COLO668 (cell line): ENCODE measurements at regions not wholly inside any gene's neighbourhood (a gene's known extent, or its start where the extent isn't known, plus 50 kb on each side); places are given as distances from the start of the nearest gene placed in this dataset.
"Not testable (repeated sequence)": the region's sequence is repeated elsewhere in the genome, so short reads cannot be mapped to it uniquely, and the experiment has no call there.

Source experiments
- DNase-seq: peaks from one replicate; lab custom pipeline; 2025; ENCODE audit not compliant: unreplicated experiment; lab: John Stamatoyannopoulos, UW

DNA sequence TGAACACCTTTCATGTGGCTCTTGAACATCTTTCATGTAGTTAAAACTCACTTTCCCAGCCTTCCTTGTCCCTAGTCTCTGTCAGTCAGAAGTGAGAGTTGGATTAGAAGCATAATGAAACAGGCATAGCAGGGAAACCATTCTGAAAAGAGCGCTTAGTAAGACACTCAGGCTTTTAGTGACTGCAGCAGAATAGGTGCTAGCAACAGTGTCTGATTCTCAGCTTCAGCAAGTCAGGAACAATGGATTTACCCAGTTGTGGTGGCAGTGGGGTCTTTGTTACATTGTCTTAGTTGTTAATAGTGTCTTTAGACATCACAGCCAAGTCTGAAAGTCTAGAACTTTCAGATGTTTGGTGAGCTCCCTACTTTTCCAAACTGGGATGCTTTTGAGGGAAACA is 177.1 kb upstream of the PCDH7 start:
- DNase-seq: no peak

DNA sequence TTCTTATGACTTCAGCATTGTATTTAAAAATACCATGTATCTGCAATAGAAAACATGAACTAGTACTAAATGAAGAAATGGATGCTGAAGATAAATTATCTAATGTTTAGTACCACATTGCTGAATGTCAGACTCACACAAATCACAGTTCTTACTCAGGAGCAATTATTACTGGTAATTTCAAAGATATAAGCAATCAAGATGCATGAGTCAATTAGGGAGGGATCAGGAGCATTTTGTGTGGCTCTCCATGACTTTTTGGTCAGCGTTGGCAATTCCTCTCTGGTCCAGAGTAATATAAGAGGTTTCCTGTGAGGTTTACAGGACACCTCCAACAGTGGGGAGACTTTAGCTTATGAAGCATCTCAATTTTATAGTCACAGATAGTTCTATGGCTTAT is 167.0 kb upstream of the PCDH7 start:
- DNase-seq: no peak

DNA sequence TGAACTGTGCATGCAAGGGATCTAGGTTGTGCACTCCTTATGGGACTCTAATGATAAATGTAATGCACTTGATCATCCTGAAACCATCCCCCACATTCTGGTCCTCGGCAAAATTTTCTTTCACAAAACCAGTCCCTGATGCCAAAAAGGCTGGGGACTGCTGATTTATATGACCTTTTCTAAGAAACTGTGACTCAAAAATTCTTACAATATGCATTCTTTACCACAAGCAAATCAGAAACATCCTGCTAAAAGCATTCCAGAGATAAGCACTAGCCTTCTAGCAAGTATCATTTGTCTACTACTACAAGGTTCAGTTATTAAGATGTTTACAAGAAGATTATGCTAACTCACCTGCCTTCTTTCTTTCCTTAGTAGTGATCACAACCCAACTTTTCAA is 166.5 kb upstream of the PCDH7 start:
- DNase-seq: no peak

DNA sequence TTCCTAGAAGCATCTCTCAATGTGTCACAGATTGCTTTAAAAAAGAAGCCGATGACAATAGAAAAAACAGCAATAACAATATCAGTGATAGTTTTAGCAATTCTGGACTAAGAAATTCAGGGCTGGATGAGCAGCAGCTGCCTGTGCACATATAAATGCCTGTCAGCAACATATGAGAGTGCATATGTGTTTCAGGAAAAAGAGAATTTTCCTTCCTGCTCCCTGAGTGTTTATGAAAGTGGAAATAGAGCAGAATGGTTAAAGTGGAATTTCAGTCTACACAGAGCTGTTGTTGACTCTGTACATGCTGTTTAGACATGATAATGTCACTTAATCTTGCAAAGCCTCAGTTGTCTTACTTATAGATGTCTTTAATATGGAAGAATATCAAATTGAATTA is 164.4 kb upstream of the PCDH7 start:
- DNase-seq: no peak

DNA sequence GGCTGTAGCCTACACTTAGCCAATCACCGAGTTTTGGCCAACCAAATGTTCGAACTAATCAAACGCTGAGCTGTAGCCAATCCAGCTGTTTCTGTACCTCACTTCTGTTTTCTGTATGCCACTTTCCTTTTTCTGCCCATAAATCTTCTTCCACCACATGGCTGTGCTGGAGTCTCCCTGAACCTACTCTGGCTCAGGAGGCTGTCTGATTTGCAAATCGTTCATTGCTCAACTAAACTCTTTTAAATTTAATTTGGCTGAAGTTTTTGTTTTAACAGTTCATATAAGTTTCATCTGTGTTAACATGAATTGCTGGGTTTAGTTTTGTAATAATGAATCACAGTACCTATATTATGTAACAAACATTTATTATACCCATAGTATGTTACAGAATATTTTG is 160.7 kb upstream of the PCDH7 start:
- no peak for DNase-seq

DNA sequence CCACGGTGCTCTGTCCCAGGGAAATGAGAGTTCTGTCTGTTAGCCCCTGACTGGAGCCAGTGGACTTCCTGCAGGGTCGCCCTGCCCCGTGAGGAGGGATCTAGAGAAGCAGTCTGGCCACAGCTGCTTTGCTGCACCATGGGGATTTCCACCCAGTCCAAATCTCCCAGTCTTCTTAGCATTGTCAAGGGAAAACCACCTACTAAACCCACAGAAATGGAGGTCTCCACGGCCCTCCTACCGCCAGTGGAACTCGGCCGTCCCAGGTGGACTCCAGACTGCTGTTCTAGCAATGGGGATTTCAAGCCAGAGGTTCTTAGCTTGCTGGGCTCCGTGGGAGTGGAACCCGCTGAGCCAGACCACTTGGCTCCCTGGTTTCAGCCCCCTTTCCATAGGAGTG is 133.3 kb upstream of the PCDH7 start:
- DNase-seq: no peak

DNA sequence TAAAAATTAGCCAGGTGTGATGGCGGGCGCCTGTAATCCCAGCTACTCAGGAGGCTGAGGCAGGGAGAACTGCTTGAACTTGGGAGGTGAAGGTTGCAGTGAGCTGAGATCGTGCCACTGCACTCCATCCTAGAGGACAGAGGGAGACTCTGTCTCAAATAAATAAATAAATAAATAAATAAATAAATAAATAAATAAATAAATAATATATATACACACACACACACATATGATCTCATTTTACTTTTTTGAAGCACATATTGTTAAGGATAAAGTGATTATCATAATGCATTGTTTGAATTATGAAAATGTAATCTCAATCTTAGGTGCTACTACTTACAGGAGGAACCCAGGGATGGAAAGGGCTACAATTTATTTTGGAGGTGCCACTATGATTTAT is 130.5 kb upstream of the PCDH7 start:
- DNase-seq: not testable (repeated sequence)

DNA sequence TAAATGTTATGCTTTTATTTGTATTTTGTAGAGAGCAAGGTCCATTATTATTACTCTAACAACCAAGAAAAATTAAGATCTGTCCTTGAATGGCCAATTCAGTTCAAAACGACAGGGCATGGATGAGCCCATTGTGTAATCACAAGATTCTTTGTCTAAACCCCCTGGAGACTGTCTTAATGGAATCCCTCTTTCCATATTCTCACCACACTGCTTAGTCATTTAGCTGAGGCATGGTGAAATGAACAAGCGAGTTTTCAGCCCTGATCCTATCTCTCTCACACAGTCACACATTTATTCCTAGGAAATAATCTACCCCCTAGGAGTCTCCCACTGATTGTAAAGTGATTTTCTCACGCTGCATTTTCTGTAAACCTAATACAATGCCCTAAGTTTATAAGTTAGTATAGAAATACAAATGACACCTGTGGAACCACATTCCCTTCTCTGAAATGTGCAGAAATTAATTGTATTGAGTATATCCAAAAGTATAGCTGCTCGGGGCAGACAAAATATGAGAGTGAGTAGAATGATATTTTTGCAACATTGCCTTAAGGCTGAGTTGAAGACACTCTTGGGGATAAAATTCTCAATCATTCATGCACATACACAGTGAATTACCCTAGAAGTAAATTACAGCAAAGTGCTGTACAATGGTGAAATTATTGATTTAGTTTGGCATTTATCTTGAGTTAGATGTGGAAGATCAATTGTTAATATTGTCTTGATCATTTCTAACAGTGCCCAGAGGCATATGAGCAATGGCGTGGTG is 119.7 kb upstream of the PCDH7 start:
- no peak for DNase-seq

DNA sequence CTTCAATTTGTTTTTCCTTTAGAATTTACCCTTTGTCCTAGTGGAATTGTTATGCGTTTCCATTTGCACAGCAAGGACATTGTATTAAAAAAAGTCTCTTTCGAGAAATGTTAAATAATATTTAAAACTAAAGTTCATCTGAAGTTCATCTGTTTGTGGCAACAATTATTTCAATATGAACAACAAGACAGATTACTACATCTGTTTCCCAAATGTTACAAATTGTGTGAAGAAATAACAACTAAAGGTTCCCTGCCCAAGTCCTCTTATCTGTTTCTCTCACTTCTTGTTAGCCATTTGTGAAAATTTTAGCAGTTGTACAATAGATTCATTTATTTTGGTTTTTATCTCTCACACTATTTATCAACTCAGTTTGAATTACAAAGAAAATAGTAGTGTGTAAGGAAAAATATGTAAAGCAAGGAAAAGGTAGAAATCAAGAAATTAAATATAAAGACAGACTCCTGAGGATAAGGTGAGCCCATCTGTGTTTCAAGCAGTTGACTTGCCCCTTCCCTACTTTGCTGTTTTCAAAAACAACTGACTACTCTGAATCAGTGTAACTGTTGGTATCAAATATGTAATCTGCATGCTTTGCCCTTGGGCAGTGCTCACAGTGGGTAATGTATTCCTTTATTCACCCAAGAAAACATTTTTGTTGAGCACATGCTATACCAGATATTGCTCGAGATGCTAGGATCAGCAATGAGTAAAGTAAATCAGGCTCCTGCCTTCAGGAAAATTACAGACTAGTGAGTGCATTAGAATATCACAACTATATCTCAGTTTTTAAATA is 118.9 kb upstream of the PCDH7 start:
- DNase-seq: no peak

DNA sequence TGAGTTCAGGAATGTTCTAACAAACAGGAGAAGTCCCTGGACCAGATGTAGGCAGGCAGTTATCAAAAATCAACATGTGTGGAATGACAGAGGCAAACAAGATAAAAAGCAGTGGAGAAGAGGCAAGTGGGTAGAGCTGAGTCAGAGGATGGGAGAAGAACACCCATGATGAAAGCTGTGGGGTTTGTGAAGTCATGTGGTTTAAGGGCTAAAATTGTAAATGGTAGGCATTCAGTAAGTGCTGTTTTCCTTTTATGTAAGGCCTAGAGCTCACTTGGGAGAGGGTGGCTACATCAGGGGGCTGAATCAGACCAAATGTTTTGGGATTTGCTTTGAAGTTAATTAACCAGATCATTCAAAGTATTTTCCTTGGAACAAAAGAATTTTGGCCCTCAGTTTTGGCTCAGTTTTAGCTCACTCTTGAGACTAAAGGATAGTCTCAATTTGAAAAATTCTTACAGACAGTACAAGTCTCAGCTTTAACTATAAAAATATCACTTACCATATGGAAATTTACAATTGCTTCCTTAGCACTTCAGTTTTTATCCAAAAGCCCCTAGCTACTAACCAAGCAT is 114.5 kb upstream of the PCDH7 start:
- no peak for DNase-seq

DNA sequence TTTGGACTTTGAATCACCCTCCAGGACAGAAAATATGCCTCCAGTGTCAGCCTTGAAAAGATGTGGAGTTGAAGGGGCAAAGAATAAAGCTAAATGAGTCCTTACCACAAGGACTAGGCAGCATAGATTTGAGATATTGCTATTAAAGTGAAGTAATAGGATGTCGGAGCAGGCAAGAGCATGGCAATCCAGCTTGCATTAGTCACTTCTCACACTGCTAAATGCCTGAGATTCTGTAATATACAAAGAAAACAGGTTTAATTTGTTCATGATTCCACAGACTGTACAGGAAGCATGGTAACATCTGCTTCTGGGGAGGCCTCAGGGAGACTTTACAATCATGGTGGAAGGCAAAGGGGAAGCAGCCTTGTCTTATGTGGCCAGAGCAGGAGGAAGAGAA is 109.8 kb upstream of the PCDH7 start:
- DNase-seq: no peak

DNA sequence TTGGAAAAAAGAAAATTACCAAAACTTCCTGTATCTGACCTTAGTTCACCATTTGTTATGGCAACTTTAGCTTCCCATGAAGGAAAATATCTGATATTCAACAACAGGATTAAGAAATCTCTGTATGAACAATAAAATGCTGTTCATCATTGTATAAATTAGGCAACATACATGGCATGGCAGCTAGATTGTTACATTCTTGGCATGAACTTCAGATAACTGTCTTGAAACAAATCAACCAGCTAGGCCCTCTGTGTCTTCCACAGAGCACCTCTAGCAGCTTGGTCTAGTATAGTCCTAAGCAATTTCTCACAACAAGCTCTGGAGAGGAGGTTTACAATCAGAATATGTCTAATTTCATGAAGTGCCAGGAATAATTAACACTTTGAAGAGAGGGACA is 105.4 kb upstream of the PCDH7 start:
- DNase-seq: no peak

DNA sequence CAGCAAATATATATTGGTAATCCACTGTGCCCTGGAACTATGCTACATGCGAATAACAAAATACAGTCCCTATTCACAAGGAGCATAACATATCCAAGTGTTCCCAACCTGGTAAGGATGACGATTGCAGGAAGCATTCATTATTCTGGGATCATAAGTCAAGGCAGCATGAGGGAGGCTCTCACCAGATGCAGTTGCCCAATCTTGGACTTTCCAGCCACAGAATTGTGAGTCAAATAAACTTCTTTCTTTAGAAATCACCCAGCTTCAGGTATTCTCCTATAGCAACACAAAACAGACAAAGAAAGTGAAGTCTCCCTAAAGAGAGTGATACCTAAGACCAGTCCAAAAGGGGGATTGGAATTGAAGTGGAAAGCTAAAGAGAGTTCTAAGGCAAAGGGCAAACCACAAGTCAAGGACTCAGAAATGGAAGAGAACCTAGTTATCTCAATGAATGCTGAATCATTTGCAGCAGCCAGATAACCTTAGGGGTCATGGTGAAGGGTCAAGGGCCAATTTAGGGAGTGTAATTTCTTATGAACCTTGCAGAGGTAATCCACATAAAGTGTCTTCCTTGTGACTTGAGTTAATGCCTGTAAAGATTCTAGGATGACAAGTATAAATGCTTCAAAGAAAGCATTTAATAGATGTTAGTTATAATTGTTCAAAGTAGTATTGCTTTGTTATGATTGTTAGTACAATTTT is 103.1 kb upstream of the PCDH7 start:
- DNase-seq: no peak

DNA sequence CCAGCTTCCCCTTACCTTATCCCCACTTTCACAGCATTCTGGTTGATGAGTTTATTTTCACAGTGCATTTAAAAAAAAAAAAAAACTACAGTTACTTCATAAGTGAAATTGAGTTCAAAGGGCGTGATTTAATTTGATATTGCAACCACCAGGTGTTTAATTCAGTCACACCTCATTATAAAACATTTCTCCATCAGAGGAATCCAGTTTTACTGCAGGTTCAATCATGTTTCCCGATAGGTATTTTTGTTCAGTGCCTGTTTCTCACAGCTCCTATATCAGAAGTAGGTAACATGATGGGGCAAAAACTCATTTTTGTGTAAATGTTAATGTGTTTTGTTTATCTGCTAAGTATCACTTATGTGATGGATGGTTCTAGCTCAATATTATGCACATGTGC is 102.3 kb upstream of the PCDH7 start:
- no peak for DNase-seq

DNA sequence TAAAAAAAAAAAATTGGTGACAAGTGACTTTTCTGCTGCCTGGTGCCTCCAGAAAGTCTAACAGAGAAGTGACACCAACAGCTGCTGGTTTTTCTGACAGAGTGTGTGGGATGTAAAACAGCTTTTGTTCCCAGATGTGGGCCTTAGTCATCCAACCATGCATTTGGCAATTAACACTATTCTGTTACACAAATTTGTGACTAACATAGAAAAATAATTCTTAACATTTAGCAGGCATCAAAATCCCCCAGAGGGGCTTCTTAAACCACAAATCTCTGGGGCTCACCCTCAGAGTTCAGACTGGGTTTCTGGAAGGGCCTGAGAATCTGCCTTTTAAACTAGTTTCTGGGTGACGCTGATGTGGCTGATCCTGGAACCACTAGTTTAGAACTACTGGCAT is 100.5 kb upstream of the PCDH7 start:
- no peak for DNase-seq

DNA sequence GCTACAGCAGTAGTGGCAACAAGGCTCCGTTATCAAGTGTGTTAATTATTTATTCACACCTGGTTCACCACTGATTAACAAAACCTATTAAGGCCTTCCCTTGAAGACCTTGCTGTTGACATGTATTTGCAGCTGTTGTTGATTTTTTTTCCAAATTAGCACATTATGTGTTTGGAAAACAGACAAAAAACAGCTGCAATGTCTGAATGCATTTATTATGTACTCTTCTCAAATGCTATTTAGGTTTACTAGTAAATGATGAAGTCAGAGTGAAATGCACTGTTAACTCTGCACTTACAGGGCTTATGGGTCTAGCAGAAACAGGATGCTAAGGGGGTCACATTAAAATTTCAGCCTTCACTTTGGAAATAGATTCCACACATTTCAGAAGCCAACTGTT is 99.5 kb upstream of the PCDH7 start:
- no peak for DNase-seq

DNA sequence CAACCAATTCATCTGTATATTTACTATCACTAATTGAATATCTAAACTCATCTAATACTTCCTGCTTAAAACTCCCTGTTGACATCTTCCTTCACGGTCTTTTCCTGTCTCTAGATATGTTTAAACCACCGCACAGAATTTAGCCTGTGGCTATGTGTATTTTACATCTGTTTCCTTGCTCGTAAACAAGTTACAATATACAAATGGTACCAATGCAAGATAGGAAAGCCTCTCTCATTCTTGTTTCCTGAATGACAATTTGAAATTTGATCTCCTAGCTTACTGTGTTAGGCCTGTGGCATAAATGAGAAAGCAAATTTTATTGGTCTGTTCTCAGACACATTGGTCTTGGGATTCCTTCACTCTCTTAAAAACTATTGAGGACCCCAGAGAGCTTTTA is 89.7 kb upstream of the PCDH7 start:
- DNase-seq: no peak

DNA sequence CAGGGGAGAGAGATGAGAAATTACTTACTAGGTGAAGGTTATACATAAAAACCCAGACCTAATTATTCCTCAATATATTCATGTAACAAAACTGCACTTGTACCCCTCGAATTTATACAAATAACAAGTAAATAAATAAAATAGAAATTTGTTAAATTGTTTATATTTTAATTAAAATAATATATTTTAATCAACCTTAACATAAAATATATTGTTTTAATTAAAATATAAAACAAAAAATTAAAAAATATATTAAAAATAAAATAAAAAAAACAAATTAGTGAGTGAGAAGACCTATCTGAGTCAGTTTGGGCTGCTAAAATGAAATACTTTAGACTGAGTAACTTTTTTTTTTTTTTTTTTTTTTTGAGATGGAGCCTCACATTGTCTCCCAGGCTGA is 87.4 kb upstream of the PCDH7 start:
- DNase-seq: no peak

DNA sequence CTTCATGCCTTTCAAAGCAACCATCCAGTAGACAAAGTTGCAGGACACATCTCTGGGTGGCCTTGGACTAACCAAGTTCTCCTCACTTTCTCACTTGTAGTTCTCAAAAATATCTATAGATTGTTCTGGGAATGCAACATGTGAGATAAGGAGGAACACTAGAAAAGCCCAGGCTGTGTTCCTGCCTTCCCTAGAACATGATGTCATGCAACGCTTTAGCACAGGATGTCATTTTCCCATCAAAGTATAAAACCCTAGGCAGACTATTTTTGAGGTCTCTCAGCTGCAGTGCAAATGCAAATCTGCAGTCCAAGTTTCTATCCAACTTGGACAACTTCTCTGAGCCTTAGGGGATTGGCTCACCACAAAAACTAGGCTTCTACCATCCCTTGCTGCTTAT is 78.8 kb upstream of the PCDH7 start:
- DNase-seq: no peak

DNA sequence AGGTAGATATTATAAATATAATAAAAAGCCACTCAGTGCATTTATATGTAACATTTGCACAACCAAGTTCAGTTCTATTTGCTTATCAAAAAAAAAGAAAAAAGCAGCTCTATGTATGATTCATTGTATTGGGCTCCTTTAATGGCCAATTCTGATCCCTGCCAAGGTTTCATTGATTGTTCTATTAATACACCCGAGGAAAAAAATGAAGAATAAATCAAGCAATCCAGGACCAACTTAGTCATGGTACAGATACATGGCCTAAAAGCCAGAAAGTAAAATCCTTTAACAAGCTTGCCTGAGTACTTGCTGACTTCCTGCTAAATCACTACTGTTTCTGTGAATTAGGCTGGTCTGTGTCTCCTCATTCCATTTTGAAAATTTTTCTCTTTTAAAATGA is 77.6 kb upstream of the PCDH7 start:
- DNase-seq: no peak

DNA sequence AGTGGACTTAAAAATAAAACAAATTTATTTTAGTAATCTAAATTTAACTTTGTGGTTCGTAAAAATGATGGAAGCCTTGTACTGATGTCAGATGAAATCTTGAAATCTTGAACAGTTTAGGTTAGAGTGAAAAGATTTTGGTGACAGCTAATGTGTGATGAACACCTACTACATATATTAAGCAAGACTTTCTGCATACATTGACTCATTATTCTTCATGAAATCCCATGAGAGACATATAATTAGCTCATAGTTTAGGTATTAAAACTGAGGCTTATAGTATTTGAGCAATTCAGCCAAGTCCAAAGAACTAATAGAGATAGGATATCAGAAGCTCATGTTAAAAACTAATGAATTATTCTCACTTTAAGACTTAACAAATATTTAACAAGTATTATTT is 66.9 kb upstream of the PCDH7 start:
- DNase-seq: no peak

DNA sequence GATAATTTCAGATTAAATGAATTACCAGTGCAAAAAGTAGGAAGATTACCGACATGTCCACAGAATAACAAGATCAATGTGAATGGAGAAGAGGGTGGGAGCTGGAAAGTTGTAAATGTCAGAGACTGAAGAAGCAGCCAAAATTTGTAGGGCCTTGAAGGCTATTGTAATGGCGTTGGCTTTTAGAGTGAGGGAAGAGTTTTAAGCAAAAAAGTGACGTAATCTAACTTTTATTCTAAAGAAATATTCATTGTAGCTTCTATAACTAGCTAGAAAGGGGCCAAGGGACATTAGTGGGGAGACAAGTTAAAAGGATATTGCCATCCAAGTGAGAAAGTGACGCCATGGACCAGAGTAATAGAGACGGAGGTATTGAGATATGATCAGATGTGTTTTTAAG is 63.3 kb upstream of the PCDH7 start:
- DNase-seq: no peak
